GM18505 (cell line): ENCODE measurements at regions not wholly inside any gene's neighbourhood (a gene's known extent, or its start where the extent isn't known, plus 50 kb on each side); places are given as distances from the start of the nearest gene placed in this dataset.

Source experiments
- ATAC-seq: cut with Tn5 transposase; IDR thresholded peaks from one replicate; pipeline ENCODE4 v1.9.1; 2021; ENCODE audit not compliant: unreplicated experiment
- POLR2A ChIP-seq: IDR thresholded peaks from 4 replicates; pipeline ENCODE4 v1.6.1; 2011; ENCODE audit warnings: borderline replicate concordance; ENCODE audit not compliant: insufficient read depth, insufficient read length; ENCODE audit errors: extremely low read depth

- ATAC-seq, result no peak
- no peak for TF ChIP-seq POLR2A
These were observed 168.0 kb downstream of the SPP2 start for GRCh38 chr2:234218266-234219045.

- ATAC-seq, result no peak
- TF ChIP-seq POLR2A, result no peak
These were observed 162.0 kb downstream of the SPP2 start for GRCh38 chr2:234212534-234212933.

GRCh38 chr2:234211797-234212196 is 161.3 kb downstream of the SPP2 start:
- ATAC-seq, result no peak
- TF ChIP-seq POLR2A, result no peak

GRCh38 chr2:234206738-234207137 is 156.2 kb downstream of the SPP2 start:
- no peak for ATAC-seq
- TF ChIP-seq POLR2A, result no peak

DNA sequence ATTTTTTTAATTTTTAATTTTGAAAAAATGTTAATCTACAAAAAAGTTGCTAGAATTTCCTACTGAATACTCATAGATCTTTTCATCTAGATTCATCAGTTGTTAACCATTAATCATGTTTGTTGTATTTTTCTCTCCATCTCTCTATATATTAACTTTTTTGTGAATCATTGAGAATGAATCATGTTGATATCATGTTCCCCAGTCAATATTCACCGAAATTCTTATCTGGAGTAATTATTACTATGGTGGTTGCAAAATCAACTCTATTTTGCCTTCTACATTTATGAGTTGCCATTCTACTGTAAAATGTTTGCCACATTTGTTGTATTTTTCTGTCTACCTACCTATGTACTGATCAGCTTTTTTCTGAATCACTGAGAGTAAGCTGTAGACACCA is 154.0 kb downstream of the SPP2 start:
- TF ChIP-seq POLR2A, result no peak
- ATAC-seq, result no peak

DNA sequence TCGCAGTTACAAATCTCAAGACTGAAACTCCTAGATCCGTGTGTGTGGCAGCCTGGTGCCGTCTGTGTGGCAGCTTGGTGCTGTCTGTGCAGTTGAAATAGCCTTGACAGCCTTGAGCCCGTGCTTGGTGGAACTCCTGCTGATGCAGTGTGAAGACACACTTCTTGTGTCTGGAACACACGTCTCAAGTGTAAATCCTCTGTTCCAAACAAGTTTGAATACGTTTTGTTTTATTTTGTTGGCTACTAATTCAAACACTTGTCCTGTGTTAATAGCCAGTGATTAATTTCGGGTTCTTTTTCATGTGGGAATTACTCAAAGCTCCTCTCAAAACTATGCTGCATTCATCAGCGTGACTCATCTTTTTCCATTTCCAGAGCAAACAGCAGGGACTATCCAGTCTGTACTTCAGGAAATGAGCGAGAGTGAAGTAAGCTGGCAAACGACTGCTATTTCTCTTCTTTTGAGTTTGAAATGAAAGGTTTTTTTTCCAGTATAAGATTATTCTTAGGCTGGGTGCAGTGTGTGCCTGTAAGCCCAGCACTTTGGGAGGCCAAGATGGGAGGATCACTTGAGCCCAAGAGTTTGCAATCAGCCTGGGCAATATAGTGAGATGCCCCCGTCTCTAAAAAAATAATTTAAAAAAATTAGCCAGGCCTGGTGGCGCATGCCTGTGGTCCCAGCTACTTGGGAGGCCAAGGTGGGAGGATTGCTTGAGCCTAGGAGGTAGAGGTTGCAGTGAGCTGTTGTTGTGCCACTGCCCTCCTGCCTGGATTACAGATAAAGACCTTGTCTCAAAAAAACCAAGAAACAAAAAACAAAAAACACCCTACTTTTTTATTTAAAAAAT is 152.9 kb downstream of the SPP2 start:
- ATAC-seq, result no peak

GRCh38 chr2:234202601-234203000 is 152.1 kb downstream of the SPP2 start:
- TF ChIP-seq POLR2A, result no peak
- no peak for ATAC-seq

More for the DNA sequence above, 152.9 kb downstream of the SPP2 start:
- no peak for TF ChIP-seq POLR2A

DNA sequence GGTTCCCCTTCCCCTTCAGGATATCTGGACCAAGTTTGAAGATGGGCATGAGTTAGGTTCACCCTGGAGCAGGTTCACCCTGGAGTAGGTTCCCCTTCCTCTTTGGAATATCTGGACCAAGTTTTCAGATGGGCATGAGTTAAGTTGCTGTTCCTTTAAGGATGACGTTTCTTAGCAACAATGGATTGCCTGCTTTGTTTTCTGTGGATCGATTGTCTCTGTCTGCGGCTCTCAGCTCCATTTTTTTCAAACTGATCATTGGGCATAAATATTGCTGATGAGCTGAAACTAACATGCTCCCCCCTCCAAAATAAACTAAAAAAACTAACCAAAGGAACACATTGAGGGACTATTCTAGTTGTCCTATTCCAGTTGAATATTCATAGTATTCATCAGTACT is 149.5 kb downstream of the SPP2 start:
- no peak for TF ChIP-seq POLR2A
- no peak for ATAC-seq

GRCh38 chr2:234198976-234199375 is 148.5 kb downstream of the SPP2 start:
- no peak for TF ChIP-seq POLR2A
- ATAC-seq, result no peak

DNA sequence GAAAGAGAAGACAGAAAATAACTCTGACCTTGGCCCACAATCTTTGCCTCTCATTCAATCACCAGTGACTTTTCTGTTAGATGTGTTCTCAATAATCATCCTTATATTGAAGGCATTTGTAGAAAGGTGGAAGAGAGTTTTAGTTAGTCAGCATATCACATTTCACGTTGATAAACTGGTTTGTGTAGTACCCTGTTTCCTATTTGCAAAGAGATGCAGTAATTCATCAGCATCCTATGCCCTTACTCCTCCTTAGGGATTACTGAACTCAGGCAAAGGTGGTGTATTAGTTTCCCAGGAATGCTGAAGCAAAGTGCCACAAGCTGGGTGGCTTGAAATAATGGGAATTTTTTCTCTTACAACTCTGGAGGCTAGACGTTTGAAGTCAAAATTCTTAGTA is 145.0 kb downstream of the SPP2 start:
- ATAC-seq, result no peak

DNA sequence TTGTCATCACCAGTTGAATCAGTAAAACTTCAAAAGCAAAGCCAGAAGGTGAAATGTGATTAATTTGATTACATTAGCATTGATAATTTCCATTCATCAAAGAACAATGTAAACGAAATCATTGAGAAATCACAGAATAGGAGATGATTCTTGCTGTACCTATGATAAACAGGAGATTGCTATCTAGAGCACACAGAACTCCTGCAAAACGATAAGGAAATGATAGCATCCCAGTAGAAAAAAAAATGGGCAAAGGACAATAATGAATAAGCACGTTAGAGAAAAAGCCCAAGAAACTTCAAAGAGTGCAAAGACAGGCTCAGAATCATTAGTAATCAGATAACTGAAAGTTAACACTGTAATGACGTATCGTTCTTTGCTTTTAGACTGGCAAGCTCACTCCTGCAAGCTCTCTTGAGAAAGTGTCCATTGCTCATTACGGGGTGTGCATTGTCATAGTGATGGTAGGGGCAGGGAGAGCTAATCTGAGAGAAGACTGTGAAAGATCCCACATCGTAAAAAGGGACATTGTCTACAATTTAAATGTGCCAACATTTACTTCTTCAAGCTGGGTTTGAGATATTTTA is 143.6 kb downstream of the SPP2 start:
- no peak for TF ChIP-seq POLR2A
- ATAC-seq, result no peak

More for the DNA sequence above, 145.0 kb downstream of the SPP2 start:
- no peak for TF ChIP-seq POLR2A

GRCh38 chr2:234191819-234192407 is 141.4 kb downstream of the SPP2 start:
- ATAC-seq, result no peak
- TF ChIP-seq POLR2A, result no peak

- no peak for ATAC-seq
- no peak for TF ChIP-seq POLR2A
These were observed 139.3 kb downstream of the SPP2 start for GRCh38 chr2:234189786-234190300.
